ENCODE measurements at regions not wholly inside any gene's neighbourhood (a gene's known extent, or its start where the extent isn't known, plus 50 kb on each side); places are given as distances from the start of the nearest gene placed in this dataset.
A peak's percentile ranks its signal among the peaks of the same experiment; 100 is the strongest.

DNA sequence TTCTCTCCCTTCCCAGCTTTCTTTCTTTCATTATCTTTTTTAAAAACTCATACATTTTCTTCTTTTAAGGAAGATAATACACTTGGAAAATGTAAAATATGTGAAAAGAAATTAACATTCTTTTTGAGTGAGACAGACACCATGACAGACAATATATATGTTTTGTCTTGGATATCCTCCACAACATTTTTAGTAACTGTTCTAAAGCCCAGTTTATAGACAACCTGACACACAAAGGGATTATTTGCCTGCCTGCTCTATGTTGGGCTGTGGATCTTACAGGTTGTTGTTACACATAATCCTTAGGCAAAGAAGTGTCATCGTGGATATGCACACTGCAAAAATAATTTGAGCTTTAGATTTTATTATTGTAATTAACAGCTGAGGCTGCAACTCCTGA is 301.4 kb upstream of the PDGFD start:
- intact Hi-C loops (cut with DNase I) = no loop called here
- no peak for DNase-seq

DNA sequence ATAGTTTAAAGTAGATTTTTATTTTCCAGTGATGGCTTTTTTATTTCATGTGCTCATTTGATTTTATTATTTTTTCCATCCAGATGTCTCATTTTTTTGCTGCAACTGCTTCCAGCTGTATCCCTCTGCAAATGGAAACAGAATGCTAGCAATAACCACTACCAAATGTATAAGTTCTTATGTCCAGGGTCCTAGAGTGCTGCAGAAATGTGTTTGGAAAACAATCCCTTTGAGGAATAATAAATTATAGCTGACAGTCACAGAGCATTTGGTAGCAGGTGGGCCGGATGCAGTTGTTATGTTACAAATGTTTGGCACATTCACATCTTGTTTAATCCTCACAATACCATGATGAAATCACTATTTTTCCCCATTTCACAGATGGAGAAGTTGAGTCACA is 300.7 kb upstream of the PDGFD start:
- intact Hi-C loops (cut with DNase I) = no loop called here
- DNase-seq = no peak

DNA sequence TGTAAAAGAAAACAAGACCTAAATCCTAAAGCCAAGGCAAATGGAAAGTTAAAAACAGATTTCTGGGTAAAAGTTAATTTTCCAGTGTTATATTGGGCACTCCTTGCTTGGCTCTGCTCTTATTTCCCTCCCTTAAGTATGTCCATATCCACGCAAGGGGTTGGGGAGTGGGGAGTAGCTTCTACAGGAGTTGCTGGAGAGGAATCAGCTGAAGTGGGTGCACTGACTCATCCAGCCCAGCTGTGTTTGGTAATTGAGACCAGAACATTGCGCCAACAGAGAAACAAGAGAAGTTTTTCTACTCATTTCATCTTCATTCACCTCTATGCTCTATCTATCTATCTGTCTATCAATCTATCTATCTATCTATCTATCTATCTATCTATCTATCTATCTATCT is 298.4 kb upstream of the PDGFD start:
- peak in 1 of 10 donors; percentile 39 for DNase-seq

DNA sequence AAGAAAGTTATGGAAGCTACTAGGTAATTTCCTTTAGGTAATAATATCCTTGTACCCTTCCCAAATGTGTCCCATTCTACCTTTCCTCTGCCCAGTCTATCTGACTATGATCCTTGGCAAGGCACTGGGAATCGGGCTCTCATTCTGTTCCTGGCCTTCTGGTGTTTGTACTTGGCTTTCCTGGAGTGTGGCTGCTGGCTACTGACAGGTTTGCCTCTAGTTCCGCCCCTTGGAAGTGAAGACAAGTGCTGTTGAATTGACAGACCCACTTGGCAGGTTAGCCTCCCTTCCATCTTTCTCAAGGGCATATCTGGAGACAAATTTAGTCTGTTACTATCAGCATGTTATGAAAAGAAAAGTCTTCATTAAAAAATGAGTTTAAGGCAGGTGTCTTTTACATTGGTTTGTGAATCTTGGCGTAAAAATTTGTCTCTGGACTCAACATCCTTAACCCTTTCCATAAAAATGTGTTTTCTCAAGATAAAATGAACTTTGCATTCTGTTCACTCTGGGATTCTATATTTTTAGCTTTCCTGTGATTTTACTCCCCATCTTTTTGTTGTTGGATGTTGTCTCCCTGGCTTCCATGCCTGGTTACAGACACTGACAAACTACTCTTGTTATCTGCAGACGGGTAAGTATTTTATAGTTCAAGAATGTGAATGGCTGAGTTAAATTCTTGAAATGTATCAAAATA is 287.4 kb upstream of the PDGFD start:
- no peak for DNase-seq
- intact Hi-C loops (cut with DNase I) = no loop called here

More for the DNA sequence above, 298.4 kb upstream of the PDGFD start:
- intact Hi-C loops (cut with DNase I) = no loop called here

DNA sequence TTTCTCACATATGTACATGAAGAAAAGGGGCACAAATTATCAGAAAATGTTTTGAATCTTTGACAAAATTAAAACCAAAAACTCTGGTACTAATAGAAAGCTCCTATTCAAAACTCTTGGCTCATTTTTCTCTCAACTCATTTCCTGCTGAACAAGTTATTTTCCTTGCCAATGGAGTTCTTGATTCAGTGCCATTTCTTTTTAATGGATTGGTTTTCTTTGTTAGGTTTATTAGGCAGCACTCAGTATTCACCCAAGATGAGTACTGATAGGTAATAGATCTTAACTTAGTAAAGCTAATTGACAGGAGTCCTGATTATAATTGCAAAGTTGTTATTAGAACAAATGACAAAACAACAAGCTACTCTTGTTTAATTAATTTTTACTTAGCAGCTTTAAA is 279.4 kb upstream of the PDGFD start:
- DNase-seq = no peak
- intact Hi-C loops (cut with DNase I) = no loop called here

DNA sequence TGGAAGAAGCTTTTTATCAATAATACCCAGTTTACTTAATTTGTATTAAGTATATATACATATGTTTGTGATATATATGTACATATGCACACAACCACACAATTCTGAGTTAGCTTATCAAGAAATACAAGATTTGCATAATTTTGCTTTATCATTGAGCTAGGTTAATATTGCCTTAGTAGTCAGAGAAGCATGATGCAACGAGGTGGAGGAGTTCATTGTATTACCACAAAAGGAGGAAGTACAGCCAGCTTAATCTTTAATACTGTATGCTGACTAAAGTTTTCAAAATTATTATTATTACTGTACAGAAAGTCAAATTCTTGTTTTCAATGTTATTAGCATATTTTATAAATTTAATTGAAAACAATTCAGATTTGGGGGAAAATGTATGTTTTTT is 278.4 kb upstream of the PDGFD start:
- no peak for DNase-seq
- intact Hi-C loops (cut with DNase I) = no loop called here

DNA sequence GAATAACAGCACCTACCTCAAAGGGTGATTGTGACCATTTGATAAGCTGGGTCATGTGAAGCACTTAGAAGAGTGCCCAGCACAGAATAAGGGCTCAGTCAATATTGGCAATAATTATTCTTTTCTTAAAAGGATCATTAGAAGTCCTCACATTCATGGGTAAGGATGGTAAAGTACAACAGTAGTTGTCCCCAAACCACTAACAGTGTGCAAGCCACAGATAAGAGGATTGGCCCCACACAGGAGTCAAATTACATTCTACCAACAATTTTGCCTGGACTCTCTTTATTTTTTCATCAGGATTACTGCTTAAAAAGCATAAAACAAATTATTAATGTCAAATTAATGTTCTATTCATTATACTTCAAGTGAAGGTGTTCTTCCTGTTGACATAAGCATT is 271.5 kb upstream of the PDGFD start:
- intact Hi-C loops (cut with DNase I) = no loop called here
- DNase-seq = no peak

DNA sequence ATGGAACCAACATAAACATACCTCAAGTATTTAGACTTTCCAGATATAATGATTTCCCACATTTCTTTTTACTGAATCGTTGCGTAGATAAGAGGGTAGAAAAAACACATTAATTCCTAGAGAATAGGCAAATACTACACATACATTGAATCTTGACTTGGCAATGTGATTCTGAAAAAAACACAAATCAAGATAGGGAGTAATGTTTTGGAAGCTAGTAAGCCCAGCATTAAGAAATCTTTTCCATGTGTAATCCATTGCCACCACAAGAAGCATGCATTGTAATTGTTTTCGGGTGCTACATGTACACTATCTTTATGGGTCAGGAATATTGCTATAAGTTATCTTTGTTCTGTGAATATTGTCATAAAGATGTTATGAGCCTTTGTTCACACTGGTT is 269.8 kb upstream of the PDGFD start:
- DNase-seq = no peak

DNA sequence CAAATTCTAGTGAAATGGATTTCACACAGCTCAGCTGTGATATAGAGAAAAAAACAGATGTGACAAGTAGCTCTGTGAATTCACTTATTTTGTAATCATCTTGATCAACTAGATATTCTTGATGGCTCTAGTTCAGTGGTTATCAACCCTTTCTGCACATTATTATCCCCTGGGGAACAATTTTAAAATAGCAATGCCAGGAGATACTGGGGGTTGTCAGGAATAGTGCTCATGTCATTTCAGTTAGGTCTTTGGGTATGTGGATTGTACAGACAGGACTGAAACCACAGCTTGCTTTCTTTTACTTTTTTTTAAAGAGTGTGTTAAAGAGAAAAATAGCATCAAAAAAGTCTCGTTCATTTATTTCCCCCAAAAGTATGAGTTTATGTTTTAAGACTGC is 269.0 kb upstream of the PDGFD start:
- DNase-seq = no peak
- intact Hi-C loops (cut with DNase I) = no loop called here

More for the DNA sequence above, 269.8 kb upstream of the PDGFD start:
- intact Hi-C loops (cut with DNase I) = no loop called here

DNA sequence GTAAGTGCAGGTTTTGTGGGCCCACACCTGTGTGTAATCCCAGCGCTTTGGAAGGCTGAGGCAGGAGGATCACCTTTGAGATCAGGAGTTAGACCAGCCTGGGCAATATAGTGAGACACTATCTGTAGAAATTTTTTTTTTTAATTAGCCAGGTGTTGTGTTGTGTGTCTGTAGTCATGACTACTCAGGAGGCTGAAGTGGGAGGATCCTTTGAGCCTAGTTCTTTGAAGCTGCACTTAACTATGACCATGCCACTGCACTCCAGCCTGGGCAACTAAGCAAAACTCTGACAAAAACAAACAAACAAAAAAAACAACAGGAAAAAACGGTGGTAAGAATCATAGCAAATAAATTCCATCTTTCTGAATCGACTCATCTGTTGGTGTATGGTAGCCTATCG is 268.6 kb upstream of the PDGFD start:
- intact Hi-C loops (cut with DNase I) = no loop called here
- no peak for DNase-seq

DNA sequence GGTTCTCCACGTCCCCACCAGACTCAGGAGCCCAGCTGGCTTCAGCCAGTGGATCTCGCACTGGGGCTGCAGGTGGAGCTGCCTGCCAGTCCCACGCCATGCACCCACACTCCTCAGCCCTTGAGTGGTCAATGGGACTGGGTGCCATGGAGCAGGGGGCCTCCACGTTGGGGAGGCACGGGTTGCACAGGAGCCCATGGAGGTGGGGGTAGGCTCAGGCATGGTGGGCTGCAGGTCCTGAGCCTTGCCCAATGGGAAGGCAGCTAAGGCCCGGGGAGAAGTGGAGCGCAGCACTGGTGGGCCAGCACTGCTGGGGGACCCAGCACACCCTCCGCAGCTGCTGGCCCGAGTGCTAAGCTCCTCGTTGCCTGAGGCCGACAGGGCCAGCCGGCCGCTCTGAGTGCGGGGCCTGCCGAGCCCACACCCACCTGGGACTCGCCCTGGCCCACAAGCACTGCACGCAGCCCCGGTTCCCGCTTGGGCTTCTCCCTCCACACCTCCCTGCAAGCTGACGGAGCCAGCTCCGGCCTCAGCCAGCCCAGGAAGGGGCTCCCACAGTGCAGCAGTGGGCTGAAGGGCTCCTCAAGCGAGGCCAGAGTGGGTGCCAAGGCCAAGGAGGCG is 258.5 kb upstream of the PDGFD start:
- DNase-seq = peak in 3 of 10 donors; percentile 20 to 85 (median 54)
- intact Hi-C loops (cut with DNase I) = no loop called here

DNA sequence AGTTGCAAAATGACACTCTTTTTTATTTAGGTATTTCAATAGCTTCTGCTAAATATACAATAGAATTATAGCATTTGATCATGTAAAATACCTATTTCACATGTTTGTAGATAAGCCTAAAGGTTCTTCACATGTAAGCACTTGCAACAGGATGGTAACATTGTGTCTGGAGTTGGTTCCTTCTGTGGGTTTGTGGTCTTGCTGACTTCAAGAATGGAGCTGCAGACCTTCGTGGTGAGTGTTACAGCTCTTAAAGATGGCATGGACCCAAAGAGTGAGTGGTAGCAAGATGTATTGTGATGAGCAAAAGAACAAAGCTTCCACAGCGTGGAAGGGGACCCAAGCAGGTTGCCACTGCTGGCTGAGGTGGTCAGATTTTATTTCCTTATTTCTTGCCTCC is 246.4 kb upstream of the PDGFD start:
- no peak for DNase-seq
- intact Hi-C loops (cut with DNase I) = no loop called here

DNA sequence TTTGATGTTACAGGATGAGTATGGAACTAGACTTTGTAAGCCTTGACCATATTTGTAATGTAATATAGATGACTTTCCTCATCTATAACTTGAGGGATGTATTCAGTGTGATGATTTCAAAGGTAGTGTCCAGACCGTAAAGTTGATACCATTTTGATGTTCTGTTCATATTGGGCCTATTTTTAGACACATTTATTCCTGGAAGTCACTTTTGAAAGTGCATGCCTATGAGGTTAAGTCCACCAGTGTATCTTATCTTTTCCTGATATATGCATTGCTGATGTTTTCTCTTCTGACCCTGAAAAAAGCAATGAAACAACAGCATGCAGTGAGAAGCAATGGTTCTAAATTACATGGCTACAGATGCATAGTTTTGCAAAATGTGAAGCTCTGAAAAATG is 244.7 kb upstream of the PDGFD start:
- intact Hi-C loops (cut with DNase I) = no loop called here
- DNase-seq = no peak

DNA sequence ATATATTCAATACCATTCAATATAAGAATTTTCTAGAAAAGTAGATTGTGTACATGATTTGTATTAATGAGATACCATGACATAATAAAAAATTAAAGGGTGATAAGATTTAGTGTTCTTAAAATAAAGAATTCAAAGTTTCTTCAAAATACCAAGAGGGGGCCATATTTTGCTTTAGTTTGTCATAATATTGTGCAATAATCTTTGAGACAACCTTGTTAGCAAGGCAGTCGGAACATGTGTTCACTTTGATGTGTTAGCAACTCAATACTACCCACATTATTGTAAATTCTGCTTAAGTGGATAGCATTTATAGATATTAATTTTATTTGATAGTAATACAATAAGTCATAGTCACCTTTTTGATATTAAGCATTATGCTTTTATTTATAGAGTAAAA is 241.3 kb upstream of the PDGFD start:
- intact Hi-C loops (cut with DNase I) = no loop called here
- no peak for DNase-seq

DNA sequence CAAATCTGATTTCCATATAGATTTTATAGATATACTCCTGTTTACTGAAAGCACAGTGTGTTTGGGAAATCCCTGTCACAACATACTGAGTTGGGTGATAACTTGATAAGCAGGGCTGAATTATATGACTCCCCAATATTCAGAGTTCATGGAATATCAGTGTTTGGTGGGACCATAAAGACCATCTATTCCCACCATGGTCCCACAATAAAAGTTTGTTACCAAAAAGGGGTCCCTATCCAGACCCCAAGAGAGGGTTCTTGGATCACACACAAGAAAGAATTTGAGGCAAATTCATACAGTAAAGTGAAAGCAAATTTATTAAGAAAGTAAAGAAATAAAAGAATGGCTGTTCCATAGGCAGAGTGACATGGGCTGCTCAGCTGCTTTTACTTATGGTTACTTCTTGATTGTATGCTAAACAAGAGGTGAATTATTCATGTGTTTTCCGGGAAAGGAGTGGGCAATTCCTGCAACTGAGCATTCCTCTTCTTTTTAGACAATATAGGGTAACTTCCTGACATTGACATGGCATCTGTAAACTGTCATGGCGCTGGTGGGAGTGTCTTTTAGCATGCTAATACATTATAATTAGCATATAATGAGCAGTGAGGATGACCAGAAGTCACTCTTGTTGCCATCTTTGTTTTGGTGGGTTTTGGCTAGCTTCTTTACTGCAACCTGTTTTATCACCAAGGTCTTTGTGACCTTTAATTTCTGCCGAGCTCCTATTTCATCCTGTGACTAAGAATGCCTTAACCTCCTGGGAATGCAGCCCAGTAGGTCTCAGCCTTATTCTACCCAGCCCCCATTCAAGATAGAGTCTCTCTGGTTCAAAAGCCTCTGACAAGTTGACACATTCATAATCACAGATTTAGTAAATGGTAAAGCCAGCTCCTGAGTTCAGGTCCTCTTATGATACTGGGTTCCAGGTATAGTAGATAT is 240.6 kb upstream of the PDGFD start:
- intact Hi-C loops (cut with DNase I) = no loop called here
- DNase-seq = no peak

DNA sequence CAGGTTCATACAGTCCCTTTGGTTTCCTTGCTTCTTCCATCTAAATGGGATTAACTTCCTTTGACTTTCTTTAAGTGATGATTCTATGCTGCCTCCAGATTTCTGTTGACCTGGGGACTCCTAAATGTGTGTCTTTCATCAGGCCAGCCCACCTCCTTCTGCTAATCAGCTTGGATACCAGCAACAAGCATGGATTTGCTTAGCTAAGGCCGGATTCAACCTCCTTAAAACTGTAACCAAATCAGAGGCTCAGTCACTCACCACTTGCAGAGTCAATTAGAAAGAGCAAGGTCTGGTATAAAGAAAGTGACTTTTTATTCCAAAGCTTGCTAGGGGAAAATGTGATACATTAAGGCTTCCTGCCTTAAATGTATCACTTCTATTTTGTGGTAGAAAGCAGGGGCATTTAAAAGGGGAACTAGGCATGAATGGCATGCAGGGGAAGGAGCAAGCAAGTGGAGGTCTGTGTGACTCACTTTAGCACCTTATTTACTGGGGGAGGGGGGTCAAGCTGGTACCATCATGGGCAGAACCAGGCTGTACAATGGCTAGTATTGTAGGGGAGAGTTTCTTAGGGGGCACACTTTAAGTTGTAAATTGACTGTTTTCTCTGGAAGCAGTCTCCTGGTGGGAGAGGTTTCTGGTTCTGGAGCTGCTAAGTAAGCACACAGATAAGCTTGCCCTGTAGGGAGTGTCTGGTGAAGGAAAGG is 239.0 kb upstream of the PDGFD start:
- DNase-seq = peak in 1 of 10 donors; percentile 5
- intact Hi-C loops (cut with DNase I) = no loop called here

DNA sequence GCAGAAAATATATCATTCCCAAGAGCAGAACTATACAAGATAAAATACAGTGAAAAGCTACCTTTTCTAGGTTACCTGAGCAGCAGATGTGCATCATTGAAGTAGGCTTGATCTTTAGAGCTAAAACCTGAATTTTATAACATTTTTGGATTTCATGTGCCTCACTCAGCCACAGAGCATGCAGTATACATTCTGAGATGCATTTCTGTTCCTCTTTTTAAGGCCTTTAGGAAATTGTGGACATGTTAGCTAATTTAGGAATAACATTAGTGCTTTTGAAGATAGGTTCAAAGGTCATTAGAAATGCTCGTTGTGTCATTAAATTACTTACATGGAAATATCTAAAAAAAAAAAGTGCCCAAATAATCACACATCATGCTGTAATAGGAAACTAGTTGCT is 230.6 kb upstream of the PDGFD start:
- intact Hi-C loops (cut with DNase I) = no loop called here
- DNase-seq = no peak

DNA sequence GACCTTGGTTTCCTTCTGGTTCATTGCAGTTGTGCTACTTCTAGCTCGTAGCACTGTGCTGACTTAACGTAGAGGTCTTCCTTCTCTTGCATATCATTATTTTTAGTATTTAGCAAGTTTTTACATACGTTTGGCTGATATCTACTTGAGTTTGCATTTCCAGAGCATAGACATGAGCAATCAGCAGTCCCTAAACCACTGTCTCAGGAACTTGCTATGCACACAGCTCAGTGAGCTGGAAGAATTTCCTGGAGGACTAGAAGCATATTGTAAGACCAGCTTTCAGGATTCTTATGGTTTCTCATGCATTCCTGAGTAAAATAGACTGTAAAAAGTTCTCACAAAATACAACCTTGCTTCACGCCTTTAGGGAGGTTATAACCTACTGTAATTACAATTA is 226.7 kb upstream of the PDGFD start:
- DNase-seq = no peak
- intact Hi-C loops (cut with DNase I) = no loop called here

DNA sequence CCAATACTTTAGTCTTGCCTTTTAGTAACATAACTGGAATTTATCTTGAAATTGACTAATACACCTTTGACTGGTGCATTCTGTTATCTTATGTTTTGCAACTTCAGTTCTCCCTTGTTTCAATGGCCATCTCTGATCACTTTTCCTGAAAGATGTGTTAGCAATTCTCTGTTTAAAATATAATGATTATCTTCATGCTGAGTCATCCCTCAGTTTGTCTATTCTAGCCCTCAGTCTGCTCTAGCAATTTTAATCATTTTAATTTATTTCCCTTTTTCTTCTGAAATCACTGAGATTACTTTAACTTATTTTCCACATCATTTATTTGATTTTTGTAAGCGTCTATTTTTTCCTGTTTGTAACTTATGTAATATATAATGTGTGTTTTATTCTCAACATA is 221.9 kb upstream of the PDGFD start:
- DNase-seq = no peak
- intact Hi-C loops (cut with DNase I) = no loop called here

DNA sequence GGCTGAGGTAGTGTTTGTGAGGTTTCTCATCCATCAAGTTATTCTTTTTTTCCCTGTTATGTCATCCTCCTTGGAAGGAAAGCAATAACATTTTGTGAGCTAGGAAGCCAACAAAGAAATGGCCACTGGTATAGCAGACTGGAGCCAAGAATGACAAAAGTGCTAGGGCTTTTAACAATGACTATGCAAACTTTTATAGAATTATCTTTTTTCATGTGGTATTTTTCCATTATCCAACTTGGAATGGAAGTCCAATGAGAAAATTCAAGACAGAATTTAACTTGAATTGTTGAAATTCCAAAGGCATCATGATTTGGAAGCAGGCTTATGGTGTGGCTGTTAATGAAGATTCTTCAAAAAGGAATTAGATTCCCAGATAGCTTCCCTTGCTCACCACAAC is 216.4 kb upstream of the PDGFD start:
- intact Hi-C loops (cut with DNase I) = no loop called here
- no peak for DNase-seq

DNA sequence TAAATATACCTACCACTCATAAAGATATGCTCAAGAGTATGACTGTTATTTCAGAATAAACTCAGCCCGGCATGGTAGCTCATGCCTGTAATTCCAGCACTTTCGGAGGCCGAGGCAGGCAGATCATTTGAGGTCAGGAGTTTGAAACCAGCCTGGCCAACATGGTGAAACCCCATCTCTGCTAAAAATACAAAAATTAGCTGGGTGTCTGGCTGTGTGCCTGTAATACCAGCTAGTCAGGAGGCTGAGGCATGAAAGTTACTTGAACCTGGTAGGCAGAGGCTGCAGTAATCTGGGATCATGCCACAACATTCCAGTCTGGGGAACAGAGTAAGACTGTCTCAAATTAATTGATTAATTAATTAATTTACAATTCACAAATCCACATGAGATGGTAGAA is 208.2 kb upstream of the PDGFD start:
- no peak for DNase-seq
- intact Hi-C loops (cut with DNase I) = no loop called here

Data from posterior cingulate gyrus (tissue), 11 donors.